ENCODE measurements at regions not wholly inside any gene's neighbourhood (a gene's known extent, or its start where the extent isn't known, plus 50 kb on each side); places are given as distances from the start of the nearest gene placed in this dataset.

GRCh38 chr13:29713839-29714238 is 118.4 kb upstream of the SLC7A1 start:
- DNase-seq (ENCODE audit: low spot score): peak; percentile 87

- no peak for DNase-seq (ENCODE audit: low spot score)
These were observed 116.3 kb upstream of the SLC7A1 start for GRCh38 chr13:29711776-29712175.

GRCh38 chr13:29710511-29710910 is 115.0 kb upstream of the SLC7A1 start:
- DNase-seq (ENCODE audit: low spot score): no peak

GRCh38 chr13:29709407-29710069 is 114.0 kb upstream of the SLC7A1 start:
- DNase-seq (ENCODE audit: low spot score): no peak

DNA sequence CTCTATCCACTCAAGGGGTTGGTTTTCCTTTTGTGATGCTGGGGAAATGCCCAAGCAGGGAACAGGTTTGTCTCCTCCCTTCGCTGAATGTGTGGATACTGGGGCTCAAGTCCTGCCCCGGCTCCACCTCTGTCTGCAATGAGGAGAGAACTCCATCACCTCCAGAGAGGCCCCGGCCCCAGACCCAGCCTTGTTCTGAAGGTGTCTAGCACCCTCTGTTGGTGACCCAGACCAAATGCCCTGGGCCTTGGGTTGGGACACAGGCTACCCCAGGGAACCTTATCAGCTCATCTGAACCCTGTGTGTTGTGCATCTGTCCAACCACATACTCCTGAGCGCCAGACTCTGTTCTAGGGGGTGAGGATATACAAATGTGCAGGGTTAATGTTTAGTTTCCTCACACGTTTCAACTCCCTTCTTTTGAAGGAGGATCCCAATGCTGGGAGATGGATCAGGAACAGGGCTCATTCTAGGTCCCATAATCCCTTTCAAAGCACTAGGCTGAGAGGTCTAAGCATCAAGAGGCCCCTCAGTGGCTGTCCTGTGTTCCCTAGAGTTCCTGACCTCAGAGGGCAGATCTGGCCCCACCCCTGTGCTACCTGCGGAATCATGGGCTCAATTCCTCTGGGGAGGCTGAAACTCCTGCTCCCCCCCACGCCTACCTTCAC is 112.5 kb upstream of the SLC7A1 start:
- peak; percentile 88 for DNase-seq (ENCODE audit: low spot score)

DNA sequence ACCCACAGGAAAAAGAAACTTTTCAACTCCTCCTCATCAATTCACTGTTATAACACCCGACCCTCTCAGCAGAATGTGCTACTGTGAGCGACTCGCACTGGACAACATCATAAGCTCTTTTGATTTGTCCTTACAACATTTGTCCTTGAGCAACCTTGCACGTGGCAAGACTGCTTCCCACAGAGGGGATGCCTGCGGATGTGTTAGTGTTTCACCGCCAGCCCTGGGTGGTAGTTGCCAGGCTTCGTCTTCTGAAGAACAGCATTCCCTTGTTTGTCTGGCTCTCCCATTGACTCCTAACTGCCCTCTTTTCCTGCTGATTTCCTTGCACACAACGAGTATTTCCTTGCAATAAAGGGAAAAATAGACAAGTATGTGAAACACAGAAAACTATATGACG is 111.4 kb upstream of the SLC7A1 start:
- DNase-seq (ENCODE audit: low spot score): no peak

DNA sequence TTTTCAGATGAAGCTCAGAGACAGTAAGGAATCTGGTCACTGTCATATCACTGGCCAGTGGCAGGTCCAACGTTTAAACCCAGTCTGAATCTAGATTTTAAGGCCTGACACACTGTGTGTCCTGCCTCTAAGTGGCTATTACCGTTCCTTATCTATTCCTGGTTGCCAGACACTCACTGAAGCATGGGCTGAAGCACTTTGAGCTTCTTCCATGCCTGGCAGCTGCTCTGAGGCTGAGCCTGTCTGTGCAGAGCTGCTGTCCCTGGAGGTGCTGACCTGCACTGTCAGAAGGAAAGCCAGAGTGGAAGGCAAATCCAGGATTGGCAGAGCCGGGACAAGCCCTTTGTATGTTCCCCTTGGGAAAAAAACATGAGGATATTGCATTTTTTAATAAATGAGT is 109.2 kb upstream of the SLC7A1 start:
- DNase-seq (ENCODE audit: low spot score): no peak

- no peak for DNase-seq (ENCODE audit: low spot score)
These were observed 107.9 kb upstream of the SLC7A1 start for GRCh38 chr13:29703421-29703820.

DNA sequence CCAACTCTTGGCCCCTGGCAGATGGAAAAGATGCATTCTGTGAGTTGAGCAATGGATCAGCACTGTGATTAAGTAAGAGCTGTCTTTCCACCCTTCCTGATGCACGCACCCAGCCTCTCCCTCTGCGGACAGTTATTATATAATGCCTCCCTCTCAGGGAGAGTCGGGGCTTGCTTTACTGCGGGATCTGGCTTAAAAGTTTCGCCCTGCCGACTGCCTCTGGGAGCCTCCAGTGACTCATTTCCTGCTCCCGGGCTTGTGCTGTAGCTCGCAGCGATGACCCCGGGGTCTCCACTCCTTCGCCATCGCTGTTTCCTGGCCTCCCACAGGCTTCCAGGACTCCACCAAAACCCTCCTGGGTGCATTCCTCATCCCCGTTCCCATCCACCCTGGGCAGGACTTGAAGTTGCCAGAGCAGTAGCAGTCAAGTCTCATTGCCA is 107.4 kb upstream of the SLC7A1 start:
- no peak for DNase-seq (ENCODE audit: low spot score)

DNA sequence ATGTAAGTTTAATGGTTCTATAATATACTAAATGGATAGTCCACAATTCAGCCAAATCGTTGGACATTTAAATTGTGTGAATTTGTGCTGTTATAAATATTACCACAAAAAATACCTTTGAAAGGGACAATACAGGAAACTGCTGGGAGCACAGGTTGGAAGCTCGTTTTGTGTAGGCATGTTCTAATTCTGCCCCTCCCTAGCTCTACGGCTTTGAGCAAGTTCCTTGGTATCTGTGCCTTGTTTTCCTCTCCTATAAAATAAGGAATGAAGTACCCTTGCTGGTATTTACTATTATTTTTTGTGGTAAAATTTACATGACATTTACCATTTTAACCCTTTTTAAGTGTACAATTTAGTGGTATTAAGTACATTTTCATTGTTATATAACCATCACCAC is 102.6 kb upstream of the SLC7A1 start:
- no peak for DNase-seq (ENCODE audit: low spot score)

DNA sequence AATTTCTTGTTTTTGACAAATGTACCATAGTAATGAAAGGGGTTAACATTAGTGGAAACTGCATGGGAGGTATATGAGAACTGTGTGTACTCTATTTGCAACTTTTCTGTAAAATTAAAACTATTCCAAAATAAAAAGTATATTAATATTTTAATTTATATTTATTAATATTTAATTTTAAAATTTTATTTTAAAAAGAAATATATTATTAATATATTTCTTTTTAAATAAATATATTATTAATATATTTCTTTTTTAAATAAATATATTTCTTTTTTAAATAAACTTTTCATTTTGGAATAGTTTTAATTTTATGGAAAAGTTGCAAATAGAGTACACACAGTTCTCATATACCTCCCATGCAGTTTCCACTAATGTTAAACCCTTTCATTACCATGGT is 101.1 kb upstream of the SLC7A1 start:
- no peak for DNase-seq (ENCODE audit: low spot score)

- DNase-seq (ENCODE audit: low spot score): peak; percentile 65
These were observed 97.9 kb upstream of the SLC7A1 start for GRCh38 chr13:29693275-29693945.

DNA sequence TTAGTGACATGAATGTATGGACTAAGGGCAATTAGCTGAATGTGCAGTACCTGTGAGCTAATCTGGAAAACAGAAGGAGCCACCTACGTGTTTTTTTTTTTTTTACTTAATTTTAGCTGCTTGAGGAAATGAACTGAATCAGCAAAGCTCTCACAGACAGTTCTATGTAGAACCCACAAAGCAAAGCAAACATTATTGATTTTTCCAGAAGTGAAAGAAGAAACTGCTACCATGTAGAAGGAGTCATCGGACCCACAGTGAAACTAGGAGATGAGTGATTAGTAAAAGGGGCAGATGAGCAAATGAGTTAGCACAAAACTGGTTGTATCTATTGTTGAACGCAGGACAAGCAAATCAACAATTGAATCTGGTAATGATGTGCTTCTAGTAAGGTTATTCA is 94.1 kb upstream of the SLC7A1 start:
- no peak for DNase-seq (ENCODE audit: low spot score)

DNA sequence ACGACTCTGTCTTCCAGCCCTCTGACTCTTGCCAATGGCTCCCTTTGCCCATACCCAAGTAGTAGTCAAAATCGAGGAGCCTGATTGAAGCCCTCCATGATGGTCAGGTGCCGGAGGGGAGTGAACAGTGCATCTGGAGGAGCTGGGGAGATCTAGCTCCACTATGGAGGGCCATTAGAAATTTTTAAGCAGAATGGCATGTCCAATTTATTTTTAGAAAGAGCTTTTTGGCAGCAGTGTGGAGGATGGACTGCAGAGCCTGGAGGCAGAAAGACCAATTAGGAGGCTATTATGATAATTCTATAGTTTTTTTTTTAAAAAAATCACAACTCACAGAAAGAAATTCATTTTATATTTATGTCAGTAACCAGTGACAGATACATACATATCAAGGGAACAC is 92.7 kb upstream of the SLC7A1 start:
- no peak for DNase-seq (ENCODE audit: low spot score)

DNA sequence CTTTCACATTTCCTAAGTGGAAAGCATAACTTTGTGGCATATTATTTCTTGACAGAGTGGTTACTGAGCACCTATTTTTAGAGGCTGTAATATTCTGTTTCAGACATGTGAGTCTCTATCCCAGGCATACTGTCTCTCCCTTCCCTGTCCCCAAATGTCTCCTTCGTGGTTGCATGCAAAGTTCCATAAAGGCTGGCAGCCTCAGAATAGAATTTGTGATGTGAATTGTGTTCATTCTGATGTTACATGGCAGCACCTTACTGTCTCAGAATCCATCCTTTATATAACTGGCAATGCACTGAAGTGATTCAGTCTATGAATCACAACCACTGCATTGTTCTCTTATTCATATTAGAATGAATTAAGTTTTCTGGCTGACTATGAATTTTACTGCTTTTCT is 89.0 kb upstream of the SLC7A1 start:
- no peak for DNase-seq (ENCODE audit: low spot score)

DNA sequence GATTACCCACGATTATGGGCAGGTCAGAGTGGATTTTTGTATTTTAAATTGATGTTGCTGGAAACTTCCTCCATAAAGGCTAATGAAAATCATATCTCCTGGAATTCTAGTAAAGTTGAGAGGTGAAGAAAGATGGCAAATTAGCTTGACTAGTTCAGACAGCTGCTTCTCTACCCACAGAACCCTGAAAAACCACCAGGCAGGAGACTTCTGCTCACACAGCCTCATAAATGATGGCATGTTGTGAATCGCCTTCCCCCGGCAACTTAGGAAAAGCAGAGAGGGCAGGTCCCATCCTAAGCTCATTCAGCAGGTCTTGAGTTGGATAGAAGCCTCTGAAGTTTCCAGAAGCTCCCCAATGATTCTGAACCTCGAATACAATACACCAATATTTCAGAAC is 87.6 kb upstream of the SLC7A1 start:
- DNase-seq (ENCODE audit: low spot score): no peak

- no peak for DNase-seq (ENCODE audit: low spot score)
These were observed 86.4 kb upstream of the SLC7A1 start for GRCh38 chr13:29681864-29682263.

DNA sequence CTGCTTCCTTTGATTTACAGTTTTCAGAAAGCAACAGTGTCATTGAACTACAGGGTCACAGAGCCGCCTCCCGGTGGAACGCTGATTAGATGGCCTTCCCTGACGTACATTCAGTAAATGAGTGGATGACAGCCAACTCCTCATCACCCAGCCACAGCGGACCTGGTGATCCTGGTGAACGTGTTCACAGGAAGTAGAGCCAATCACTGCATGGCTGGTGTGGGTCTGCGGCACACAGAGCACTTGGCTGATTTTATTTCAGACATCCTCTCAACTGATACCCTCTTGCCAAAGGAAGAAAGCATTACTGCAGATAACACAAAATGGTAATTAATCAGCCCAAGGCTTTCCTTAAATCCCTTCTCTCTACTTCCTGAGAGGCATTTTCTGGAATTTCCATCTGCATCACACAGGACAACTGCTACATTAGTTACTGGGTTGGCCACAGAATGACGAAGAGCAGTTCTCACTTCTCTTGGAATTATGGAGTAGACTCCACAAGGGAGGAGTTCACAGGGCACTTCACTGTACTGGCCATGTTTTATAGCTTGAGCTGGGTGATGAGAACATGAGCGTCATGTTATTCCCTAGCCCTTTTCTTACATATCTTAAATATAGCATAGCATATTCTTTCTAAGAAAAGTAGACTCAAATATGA is 84.0 kb upstream of the SLC7A1 start:
- peak; percentile 64 for DNase-seq (ENCODE audit: low spot score)

DNA sequence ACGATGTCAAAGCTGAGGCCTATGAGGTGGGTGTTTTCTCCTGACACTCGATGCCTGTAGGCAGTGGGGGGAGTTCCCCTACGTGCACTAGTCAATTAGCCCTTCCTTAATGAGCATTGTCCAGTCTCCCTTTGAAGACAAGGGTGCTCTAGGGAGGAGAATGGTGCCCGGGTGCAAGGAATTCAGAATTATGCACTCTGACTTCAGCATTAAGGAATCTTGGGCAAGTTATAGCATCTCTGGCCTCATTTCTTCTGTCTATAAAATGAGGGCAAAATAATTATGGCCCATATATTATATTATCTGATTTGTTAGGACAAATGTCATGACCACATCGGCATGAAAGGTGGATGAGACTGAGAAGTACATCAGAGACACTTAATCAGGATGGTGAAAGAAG is 82.1 kb upstream of the SLC7A1 start:
- DNase-seq (ENCODE audit: low spot score): no peak

- DNase-seq (ENCODE audit: low spot score): peak; percentile 90
These were observed 81.5 kb upstream of the SLC7A1 start for GRCh38 chr13:29676941-29677452.

DNA sequence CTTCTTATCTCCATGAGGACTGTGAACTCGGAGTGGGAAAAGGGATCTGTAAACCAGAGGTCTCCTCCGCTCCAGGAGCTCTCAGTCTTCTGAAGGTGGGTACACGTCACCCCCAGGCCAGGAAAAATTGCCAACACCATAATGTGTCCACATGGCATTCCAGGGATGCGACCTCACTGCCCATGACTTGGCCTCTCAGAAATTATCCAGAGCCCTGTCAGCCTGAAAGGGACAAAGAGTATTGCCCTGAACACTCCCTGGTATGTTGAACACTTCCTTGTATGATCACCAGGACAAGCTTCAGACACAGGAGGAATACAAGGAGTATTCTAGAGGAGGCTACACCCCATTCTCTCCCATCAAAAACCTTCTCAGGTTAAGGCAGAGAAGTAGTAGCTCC is 81.0 kb upstream of the SLC7A1 start:
- DNase-seq (ENCODE audit: low spot score): no peak

GRCh38 chr13:29674532-29674931 is 79.0 kb upstream of the SLC7A1 start:
- peak; percentile 51 for DNase-seq (ENCODE audit: low spot score)
